NOMO-1 treated with dmso at 0.1 percent for 144 hours (cell line): ENCODE measurements at regions not wholly inside any gene's neighbourhood (a gene's known extent, or its start where the extent isn't known, plus 50 kb on each side); places are given as distances from the start of the nearest gene placed in this dataset.
"Not testable (repeated sequence)": the region's sequence is repeated elsewhere in the genome, so short reads cannot be mapped to it uniquely, and the experiment has no call there.

Source experiments
- DNase-seq: peaks from one replicate; lab custom pipeline; 2025; ENCODE audit not compliant: unreplicated experiment; lab: John Stamatoyannopoulos, UW

DNA sequence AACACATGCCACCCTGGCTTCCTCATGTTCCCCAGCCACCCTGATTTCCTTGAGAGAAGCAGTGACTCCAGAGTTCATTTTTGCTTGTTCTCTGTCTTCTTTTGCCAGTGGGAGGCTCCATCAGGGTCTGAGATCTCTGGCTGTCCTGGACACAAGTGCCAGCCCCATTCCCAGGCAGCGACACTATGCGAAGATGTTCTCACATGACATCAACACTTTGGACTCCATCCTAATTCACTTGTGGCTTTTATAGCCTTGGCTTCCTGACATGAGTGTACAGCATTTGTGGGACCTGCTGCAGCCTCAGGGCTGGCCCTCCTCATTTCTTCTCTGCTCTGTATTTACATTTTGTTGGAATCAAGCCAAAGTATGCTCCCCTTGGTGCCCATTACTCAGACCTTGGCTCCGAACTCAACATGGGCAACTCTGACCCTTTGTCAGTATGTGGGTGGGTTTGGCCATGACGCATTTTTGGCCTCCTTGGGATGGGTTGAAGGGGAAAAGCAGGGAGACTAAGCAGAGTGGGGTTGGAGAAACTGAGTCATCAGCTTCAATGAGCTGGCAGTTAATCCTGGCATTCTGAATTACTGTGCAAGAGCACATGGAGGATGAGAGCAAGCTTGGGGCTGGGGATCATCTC lies 119.0 kb upstream of the EEF2KMT start:
- no peak for DNase-seq

GRCh38 chr16:5215901-5216300 lies 118.3 kb upstream of the EEF2KMT start:
- no peak for DNase-seq

DNA sequence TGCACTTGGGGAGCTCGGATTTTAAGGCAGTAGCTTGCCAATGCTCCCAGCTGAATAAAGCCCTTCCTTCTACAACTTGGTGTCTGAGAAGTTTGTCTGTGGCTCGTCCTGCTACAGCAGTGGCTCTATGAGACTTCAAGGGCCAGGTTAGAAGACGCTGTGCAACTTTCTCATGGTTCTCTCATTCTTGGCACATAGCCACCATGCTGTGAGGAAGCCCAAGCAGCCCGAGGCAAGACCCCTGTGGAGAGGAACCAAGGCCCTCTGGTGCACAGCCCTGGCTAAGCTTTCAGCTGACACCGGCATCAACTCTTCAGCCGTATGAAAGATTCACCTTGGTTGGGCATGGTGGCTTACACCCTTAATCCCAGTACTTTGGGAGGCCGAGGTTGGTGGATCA lies 116.9 kb upstream of the EEF2KMT start:
- DNase-seq = no peak

DNA sequence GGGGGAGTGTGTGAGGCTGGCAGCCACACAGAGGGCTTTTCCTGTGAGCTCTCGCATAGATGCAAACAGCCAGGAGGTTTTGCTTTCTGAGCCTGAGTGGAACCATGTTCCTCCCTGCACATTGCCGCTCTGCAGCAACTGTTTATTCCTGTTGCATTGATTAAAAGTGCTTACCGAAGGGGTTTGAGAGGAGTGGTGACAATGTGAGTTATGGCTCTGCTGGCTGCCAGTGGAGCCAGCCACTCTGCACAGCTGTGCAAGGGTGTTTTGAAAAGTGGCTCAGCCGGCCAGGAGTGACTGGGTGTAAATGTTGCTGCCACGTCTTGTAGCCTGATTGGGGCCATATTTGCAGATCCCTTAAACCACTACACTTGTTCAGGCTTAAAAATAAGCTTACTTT lies 114.9 kb upstream of the EEF2KMT start:
- DNase-seq = not testable (repeated sequence)

- not testable (repeated sequence) for DNase-seq
Observed at GRCh38 chr16:5207862-5208498, 110.4 kb upstream of the EEF2KMT start.

- no peak for DNase-seq
Observed at GRCh38 chr16:5207001-5207523, 109.5 kb upstream of the EEF2KMT start.

DNA sequence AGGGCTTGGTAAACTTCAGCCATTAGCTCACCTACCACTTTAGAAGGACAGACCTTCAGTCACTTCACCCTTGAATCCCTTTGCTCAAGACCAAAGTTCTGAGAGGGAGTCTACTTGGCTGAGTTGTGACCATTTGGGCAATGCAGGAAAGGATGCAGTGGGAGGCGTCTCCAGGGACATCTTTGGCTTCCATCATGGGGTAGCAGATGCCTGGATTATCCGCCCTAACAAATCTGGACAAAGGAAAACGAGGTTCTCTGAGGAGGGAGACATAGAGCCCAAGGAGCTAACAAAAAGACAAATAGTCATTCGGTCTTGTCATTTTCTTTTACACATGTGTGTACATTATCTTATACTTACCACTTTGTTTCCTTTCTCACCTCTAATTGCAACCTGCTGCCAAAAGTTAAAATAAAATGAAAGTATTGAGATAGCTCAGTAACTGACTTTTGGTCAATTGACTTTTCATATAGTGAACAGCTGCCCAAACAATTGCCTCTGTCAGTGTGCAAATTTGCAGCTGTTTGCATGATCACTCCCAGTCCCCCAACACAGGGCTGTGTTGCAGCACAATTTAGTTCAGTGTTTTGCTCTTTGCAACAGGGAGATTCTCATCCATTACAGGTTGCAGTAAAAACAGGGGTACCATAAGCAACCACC lies 108.9 kb upstream of the EEF2KMT start:
- DNase-seq = no peak

- DNase-seq = no peak
Observed at GRCh38 chr16:5205361-5206040, 107.9 kb upstream of the EEF2KMT start.

DNA sequence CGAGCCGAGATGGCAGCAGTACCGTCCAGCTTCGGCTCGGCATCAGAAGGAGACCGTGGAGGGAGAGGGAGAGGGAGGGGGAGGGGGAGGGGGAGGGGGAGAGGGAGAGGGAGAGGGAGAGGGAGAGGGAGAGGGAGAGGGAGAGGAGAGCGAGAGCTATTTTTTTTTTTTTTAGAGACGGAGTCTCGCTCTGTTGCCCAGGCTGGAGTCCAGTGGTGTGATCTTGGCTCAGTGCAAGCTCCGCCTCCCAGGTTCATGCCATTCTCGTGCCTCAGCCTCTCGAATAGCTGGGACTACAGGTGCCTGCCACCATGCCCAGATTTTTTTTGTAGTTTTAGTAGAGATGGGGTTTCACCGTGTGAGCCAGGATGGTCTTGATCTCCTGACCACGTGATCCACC lies 106.1 kb upstream of the EEF2KMT start:
- not testable (repeated sequence) for DNase-seq

GRCh38 chr16:5200123-5200522 lies 102.5 kb upstream of the EEF2KMT start:
- DNase-seq = no peak

- DNase-seq = no peak
Observed at GRCh38 chr16:5196204-5196603, 98.6 kb upstream of the EEF2KMT start.

DNA sequence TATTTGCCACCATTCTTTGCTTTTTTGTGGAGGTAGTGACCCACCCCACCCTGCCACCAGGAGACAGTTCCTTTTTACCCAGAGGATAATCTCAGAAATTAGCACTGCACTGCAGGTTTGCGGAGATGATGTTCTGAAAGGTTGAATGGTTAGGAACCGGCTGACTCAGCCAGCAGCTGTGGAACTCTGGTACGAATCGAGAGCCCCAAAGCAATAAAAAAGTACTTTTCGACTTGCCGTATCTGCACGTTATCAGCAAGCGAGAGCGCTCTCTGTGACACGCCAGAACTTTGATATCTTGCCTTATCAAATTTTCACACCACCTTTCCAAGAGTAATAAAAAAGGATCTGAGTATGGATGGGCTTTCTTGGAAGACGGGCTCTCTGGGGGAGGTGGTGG lies 96.3 kb upstream of the EEF2KMT start:
- DNase-seq = no peak

- DNase-seq = no peak
Observed at GRCh38 chr16:5188989-5189352, 91.4 kb upstream of the EEF2KMT start.

GRCh38 chr16:5188318-5188988 lies 90.9 kb upstream of the EEF2KMT start:
- no peak for DNase-seq

- DNase-seq = no peak
Observed at GRCh38 chr16:5187402-5187952, 89.9 kb upstream of the EEF2KMT start.

GRCh38 chr16:5186381-5186903 lies 88.8 kb upstream of the EEF2KMT start:
- DNase-seq = no peak

DNA sequence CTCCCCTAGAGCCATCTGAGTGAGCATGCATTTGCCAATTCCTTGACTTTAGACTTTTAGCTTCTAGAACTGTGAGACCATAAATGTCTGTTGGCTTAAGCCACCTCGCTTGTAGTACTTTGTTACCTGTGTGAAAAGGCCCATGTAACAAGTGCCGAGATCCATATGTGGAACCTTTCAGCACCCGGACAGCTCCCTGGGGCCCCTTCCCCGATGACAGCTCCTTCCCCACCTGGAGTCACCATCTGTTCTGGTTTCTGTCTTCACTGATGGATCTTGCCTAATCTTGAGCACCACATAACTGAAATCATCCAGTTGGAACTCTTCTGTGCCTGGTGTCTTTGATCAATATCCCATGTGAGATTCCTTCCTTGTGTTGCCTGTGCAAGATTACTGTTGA lies 78.9 kb upstream of the EEF2KMT start:
- DNase-seq = no peak

DNA sequence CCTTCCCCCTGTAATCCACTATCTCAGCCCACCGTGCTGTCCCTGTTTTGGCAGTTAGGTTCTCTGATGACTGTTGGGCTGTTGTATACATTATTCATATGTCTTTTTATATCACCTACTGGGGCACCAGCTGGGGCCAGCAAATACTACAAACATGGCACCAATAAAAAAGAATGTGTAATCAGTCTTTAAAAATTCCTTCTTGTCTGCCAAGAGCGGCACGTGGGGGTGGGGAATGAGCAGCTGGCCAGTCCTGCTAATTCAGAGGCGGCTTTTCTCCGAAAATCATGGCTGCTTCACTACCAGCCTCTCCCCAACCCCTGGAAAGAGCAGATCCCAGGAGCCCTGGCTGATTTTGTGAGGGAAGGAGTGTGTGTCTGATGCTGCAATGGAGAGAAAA lies 77.7 kb upstream of the EEF2KMT start:
- no peak for DNase-seq

DNA sequence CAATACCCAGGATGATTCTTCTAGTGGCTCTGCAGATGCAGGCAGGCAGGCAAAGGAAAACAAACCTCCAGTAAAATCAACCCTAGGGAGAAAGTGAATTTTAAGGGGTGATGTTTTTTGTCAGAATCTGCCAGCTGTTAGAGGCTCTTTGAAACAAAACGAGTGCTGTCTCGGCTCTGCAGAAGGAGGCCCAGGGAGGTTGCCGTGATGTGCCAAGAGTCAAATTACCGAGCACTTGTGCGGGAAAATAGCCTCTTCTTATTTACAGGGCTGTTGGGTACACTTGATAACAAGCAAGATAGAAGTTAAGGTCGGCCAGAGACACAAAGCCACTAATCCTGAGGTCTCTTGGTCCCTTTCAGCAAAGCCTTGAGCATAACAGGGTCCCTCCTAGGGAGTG lies 68.9 kb upstream of the EEF2KMT start:
- DNase-seq = no peak

GRCh38 chr16:5165429-5165828 lies 67.8 kb upstream of the EEF2KMT start:
- not testable (repeated sequence) for DNase-seq

GRCh38 chr16:5162801-5163200 lies 65.2 kb upstream of the EEF2KMT start:
- DNase-seq = not testable (repeated sequence)
